H1 (cell line): ENCODE measurements at regions not wholly inside any gene's neighbourhood (a gene's known extent, or its start where the extent isn't known, plus 50 kb on each side); places are given as distances from the start of the nearest gene placed in this dataset.

Experiments used
- CTCF ChIA-PET: fragments of 300-600 bp; sonication (Branson Sonifier 250); formaldehyde crosslinking; loops from one replicate; lab custom pipeline; 2021; ENCODE audit not compliant: partially characterized antibody; lab: Charles Lee
- POLR2A ChIA-PET: fragments of 300-600 bp; sonication (Branson Sonifier 250); formaldehyde crosslinking; loops from one replicate; lab custom pipeline; 2021; ENCODE audit warnings: inconsistent platforms; ENCODE audit not compliant: partially characterized antibody; lab: Charles Lee
- DNase-seq, 2 experiments: peaks; one replicate each; pipeline versions ENCODE4 v3.0.0 to v3.0.0-alpha.2; 2010 to 2022; ENCODE audit warnings: low spot score in 2 of 2, low read depth in 1 of 2, mixed read lengths in 1 of 2
- FAIRE-seq: peaks from 2 replicates; lab custom pipeline; 2011; peaks lifted over from hg19 to GRCh38; lab: Jason Lieb, UNC
- H2AFZ ChIP-seq: 2 replicates; pipeline ENCODE4 v1.8.1; 2012; ENCODE audit warnings: low read length, inconsistent platforms
- H2AK5ac ChIP-seq: 2 replicates; pipeline ENCODE4 v1.6.1; 2013; ENCODE audit warnings: low read depth, low read length
- H2BK120ac ChIP-seq: replicated peaks from 2 replicates; pipeline ENCODE3; 2013; ENCODE audit warnings: low read depth, low read length, inconsistent platforms
- H2BK12ac ChIP-seq: 2 replicates; pipeline ENCODE4 v1.6.1; 2013; ENCODE audit warnings: low read depth, low read length
- H2BK15ac ChIP-seq: 2 replicates; pipeline ENCODE4 v1.6.1; 2013; ENCODE audit warnings: low read length
- H2BK20ac ChIP-seq: 2 replicates; pipeline ENCODE4 v1.6.1; 2013; ENCODE audit warnings: low read length
- H2BK5ac ChIP-seq: 2 replicates; pipeline ENCODE4 v1.6.1; 2013; ENCODE audit warnings: low read depth, low read length
- H3K14ac ChIP-seq: 2 replicates; pipeline ENCODE4 v1.6.1; 2013; ENCODE audit warnings: inconsistent platforms; ENCODE audit not compliant: insufficient read length
- H3K18ac ChIP-seq: 2 replicates; pipeline ENCODE4 v1.6.1; 2013; ENCODE audit warnings: low read length; ENCODE audit errors: extremely low read depth
- H3K23ac ChIP-seq: 2 replicates; pipeline ENCODE4 v1.6.1; 2013; ENCODE audit warnings: inconsistent platforms; ENCODE audit not compliant: insufficient read length
- H3K23me2 ChIP-seq: 2 replicates; pipeline ENCODE4 v1.6.1; 2013; ENCODE audit warnings: low read depth, low read length
- H3K27ac ChIP-seq: 2 replicates; pipeline ENCODE4 v1.6.1; 2011; ENCODE audit warnings: low read depth, low read length, inconsistent platforms
- H3K27me3 ChIP-seq, 4 experiments: replicated peaks in 1 of 4; 1 replicate in 1 of 4; 2 replicates in 3 of 4; pipeline versions ENCODE4 v1.6.1 to v1.8.1; 2011 to 2013; ENCODE audit warnings: low read length in 3 of 4, mild to moderate bottlenecking in 3 of 4, inconsistent platforms in 2 of 4, mixed read lengths in 2 of 4, moderate library complexity in 1 of 4; ENCODE audit not compliant: control insufficient read depth in 3 of 4, insufficient read depth in 3 of 4; ENCODE audit errors: extremely low read depth in 1 of 4
- H3K36me3 ChIP-seq, 4 experiments: 2 replicates each; pipeline versions ENCODE4 v1.6.1 to v1.8.1; 2011 to 2013; ENCODE audit warnings: mild to moderate bottlenecking in 4 of 4, low read length in 3 of 4, moderate library complexity in 2 of 4, control low read depth in 1 of 4, inconsistent platforms in 1 of 4; ENCODE audit not compliant: insufficient read depth in 4 of 4, control insufficient read depth in 2 of 4
- H3K4ac ChIP-seq: replicated peaks from 2 replicates; pipeline ENCODE3; 2013; ENCODE audit warnings: low read length, low read depth, mixed read lengths, inconsistent platforms; ENCODE audit not compliant: insufficient read length
- H3K4me1 ChIP-seq, 4 experiments: replicated peaks in 1 of 4; 1 replicate in 1 of 4; 2 replicates in 3 of 4; pipeline versions ENCODE4 v1.6.1 to v1.8.1; 2011 to 2013; ENCODE audit warnings: low read length in 3 of 4, inconsistent platforms in 2 of 4, mixed read lengths in 1 of 4; ENCODE audit not compliant: insufficient read depth in 4 of 4, control insufficient read depth in 3 of 4
- H3K4me2 ChIP-seq, 2 experiments: 2 replicates each; pipeline versions ENCODE4 v1.6.1 to v1.8.1; 2011 to 2013; ENCODE audit warnings: low read depth in 2 of 2, low read length in 2 of 2, control low read depth in 1 of 2, inconsistent platforms in 1 of 2, mild to moderate bottlenecking in 1 of 2; ENCODE audit not compliant: insufficient read depth in 1 of 2
- H3K4me3 ChIP-seq, 4 experiments: fragments of 200-600, 300-600 bp in 1 of 4; sonication (generic), shearing (Covaris generic), sonication (Bioruptor Twin) in 1 of 4; 2 replicates each; pipeline versions ENCODE4 v1.5.1 to v1.8.1; 2011 to 2016; ENCODE audit warnings: low read length in 4 of 4, low read depth in 3 of 4, control low read depth in 2 of 4, inconsistent platforms in 2 of 4, mild to moderate bottlenecking in 2 of 4, mixed read lengths in 1 of 4, moderate library complexity in 1 of 4; ENCODE audit not compliant: insufficient read depth in 2 of 4; ENCODE audit errors: extremely low read depth in 1 of 4
- H3K56ac ChIP-seq: replicated peaks from 2 replicates; pipeline ENCODE3; 2013; ENCODE audit warnings: low read depth, mild to moderate bottlenecking, mixed read lengths, low read length, inconsistent platforms; ENCODE audit not compliant: insufficient read length
- H3K79me1 ChIP-seq: 2 replicates; pipeline ENCODE4 v1.6.1; 2013; ENCODE audit warnings: low read depth, low read length, control low read depth
- H3K79me2 ChIP-seq, 2 experiments: 2 replicates each; pipeline versions ENCODE4 v1.6.1 to v1.8.1; 2012 to 2013; ENCODE audit warnings: low read length in 2 of 2, mild to moderate bottlenecking in 2 of 2, inconsistent platforms in 1 of 2; ENCODE audit not compliant: insufficient read depth in 2 of 2, control insufficient read depth in 1 of 2
- H3K9ac ChIP-seq, 4 experiments: replicated peaks in 1 of 4; 1 replicate in 1 of 4; 2 replicates in 3 of 4; pipeline versions ENCODE4 v1.6.1 to v1.8.1; 2011 to 2013; ENCODE audit warnings: low read depth in 3 of 4, low read length in 3 of 4, control low read depth in 2 of 4, mild to moderate bottlenecking in 2 of 4, moderate library complexity in 2 of 4, inconsistent platforms in 1 of 4; ENCODE audit errors: extremely low read depth in 1 of 4
- H3K9me3 ChIP-seq, 2 experiments: 2 replicates each; pipeline versions ENCODE4 v1.6.1 to v1.8.1; 2012 to 2013; ENCODE audit warnings: mild to moderate bottlenecking in 2 of 2, moderate library complexity in 2 of 2, control low read depth in 1 of 2, inconsistent platforms in 1 of 2, low read depth in 1 of 2, low read length in 1 of 2, mixed read lengths in 1 of 2; ENCODE audit not compliant: insufficient read depth in 2 of 2
- H4K20me1 ChIP-seq, 2 experiments: replicated peaks in 1 of 2; 2 replicates each; pipeline versions ENCODE3 to v1.8.1; 2011 to 2013; ENCODE audit warnings: inconsistent platforms in 2 of 2, low read length in 2 of 2, mild to moderate bottlenecking in 1 of 2; ENCODE audit not compliant: insufficient read depth in 2 of 2, control insufficient read depth in 1 of 2
- H4K5ac ChIP-seq: 2 replicates; pipeline ENCODE4 v1.6.1; 2013; ENCODE audit warnings: low read length, low read depth, mixed read lengths, inconsistent platforms; ENCODE audit not compliant: insufficient read length
- H4K8ac ChIP-seq: 2 replicates; pipeline ENCODE4 v1.8.0; 2013; ENCODE audit warnings: mild to moderate bottlenecking, moderate library complexity, low read length, inconsistent platforms; ENCODE audit not compliant: insufficient read depth; ENCODE audit errors: extremely low read depth
- H4K91ac ChIP-seq: replicated peaks from 2 replicates; pipeline ENCODE3; 2013; ENCODE audit warnings: low read length, mixed read lengths, inconsistent platforms; ENCODE audit not compliant: insufficient read length
- ASH2L ChIP-seq: fragments of 200-600, 300-600 bp; sonication (generic); IDR thresholded peaks from one replicate; pipeline ENCODE4 v1.7.1; 2017; ENCODE audit warnings: low read length
- ATF3 ChIP-seq: IDR thresholded peaks from 2 replicates; pipeline ENCODE4 v1.6.1; 2011; ENCODE audit warnings: low read depth, mild to moderate bottlenecking, low read length; ENCODE audit not compliant: insufficient read depth
- CHD1 ChIP-seq: IDR thresholded peaks from 2 replicates; pipeline ENCODE4 v1.6.1; 2012; ENCODE audit warnings: low read depth, low read length, improper control_type of control experiment
- EGR1 ChIP-seq: IDR thresholded peaks from 2 replicates; pipeline ENCODE4 v1.6.1; 2011; ENCODE audit warnings: low read depth, low read length, borderline replicate concordance
- FOSL1 ChIP-seq: IDR thresholded peaks from 2 replicates; pipeline ENCODE4 v1.6.1; 2011; ENCODE audit warnings: mild to moderate bottlenecking, low read depth, low read length, moderate library complexity; ENCODE audit not compliant: insufficient read depth
- GABPA ChIP-seq: IDR thresholded peaks from 2 replicates; pipeline ENCODE4 v1.6.1; 2011; ENCODE audit warnings: mild to moderate bottlenecking, low read length, moderate library complexity, borderline replicate concordance; ENCODE audit not compliant: insufficient read depth
- JUND ChIP-seq: IDR thresholded peaks from 2 replicates; pipeline ENCODE4 v1.6.1; 2011; ENCODE audit warnings: mild to moderate bottlenecking, improper control_type of control experiment, low read length
- PHF8 ChIP-seq: fragments of 200-600 bp; sonication (generic); conservative IDR thresholded peaks from 2 replicates; pipeline ENCODE4 v1.7.1; 2012; ENCODE audit warnings: low read depth, mild to moderate bottlenecking, inconsistent platforms, low read length, moderate library complexity
- POLR2AphosphoS5 ChIP-seq: IDR thresholded peaks from 2 replicates; pipeline ENCODE4 v1.6.1; 2011; ENCODE audit warnings: low read depth, low read length
- POU5F1 ChIP-seq: IDR thresholded peaks from 2 replicates; pipeline ENCODE4 v1.6.1; 2011; ENCODE audit warnings: low read depth, mild to moderate bottlenecking, low read length, moderate library complexity
- RBBP5 ChIP-seq: IDR thresholded peaks from 2 replicates; pipeline ENCODE4 v1.7.1; 2012; ENCODE audit warnings: low read depth, mild to moderate bottlenecking, inconsistent platforms, low read length, moderate library complexity, borderline replicate concordance
- TAF1 ChIP-seq: IDR thresholded peaks from 2 replicates; pipeline ENCODE4 v1.6.1; 2011; ENCODE audit warnings: mild to moderate bottlenecking, low read depth, low read length
- TBP ChIP-seq: IDR thresholded peaks from 2 replicates; pipeline ENCODE4 v1.6.1; 2011; ENCODE audit warnings: low read depth, low read length, improper control_type of control experiment
- TEAD4 ChIP-seq: IDR thresholded peaks from 2 replicates; pipeline ENCODE4 v1.6.1; 2012; ENCODE audit warnings: low read depth, low read length, inconsistent platforms, mixed read lengths
- ZNF274 ChIP-seq: IDR thresholded peaks from 2 replicates; pipeline ENCODE4 v1.7.0; 2012; ENCODE audit warnings: low read length, borderline replicate concordance; ENCODE audit errors: extremely low read depth
- TF ChIP-seq, protein P1 (sequence below): IDR thresholded peaks from 2 replicates; pipeline ENCODE4 v1.6.1; 2012; ENCODE audit warnings: inconsistent platforms

- no peak overlapping the region for H3K18ac ChIP-seq
- CTCF ChIA-PET: no interaction called here
- no peaks in the 10 kb centered on the region for H3K79me1 ChIP-seq
- no peak overlapping the region for H3K27ac ChIP-seq
- no peaks in the 10 kb centered on the region for H4K20me1 ChIP-seq
- H3K4me3 ChIP-seq: no peak overlapping the region
- FAIRE-seq: no peak
- TF ChIP-seq POU5F1 (no peak), POLR2AphosphoS5 (no peak), ZNF274 (no peak), TEAD4 (no peak), FOSL1 (no peak), GABPA (no peak), TBP (no peak), CHD1 (no peak), ATF3 (no peak), EGR1 (no peak), JUND (no peak), RBBP5 (no peak), TAF1 (no peak), PHF8 (no peak), ASH2L (no peak)
- TF ChIP-seq, protein P1, sequence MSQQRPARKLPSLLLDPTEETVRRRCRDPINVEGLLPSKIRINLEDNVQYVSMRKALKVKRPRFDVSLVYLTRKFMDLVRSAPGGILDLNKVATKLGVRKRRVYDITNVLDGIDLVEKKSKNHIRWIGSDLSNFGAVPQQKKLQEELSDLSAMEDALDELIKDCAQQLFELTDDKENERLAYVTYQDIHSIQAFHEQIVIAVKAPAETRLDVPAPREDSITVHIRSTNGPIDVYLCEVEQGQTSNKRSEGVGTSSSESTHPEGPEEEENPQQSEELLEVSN: no peak
- TF ChIP-seq, all 59 proteins: peak for 0
- no peak overlapping the region for H3K14ac ChIP-seq
- no peak overlapping the region for H3K9ac ChIP-seq
- H3K27me3 ChIP-seq: no peaks in the 10 kb centered on the region
- DNase-seq: no peak
- H2BK12ac ChIP-seq: no peak overlapping the region
- no peak overlapping the region for H2AK5ac ChIP-seq
- no peak overlapping the region for H3K56ac ChIP-seq
- no peaks in the 10 kb centered on the region for H3K36me3 ChIP-seq
- no peak overlapping the region for H2BK120ac ChIP-seq
- no peak overlapping the region for H2BK15ac ChIP-seq
- H2BK20ac ChIP-seq: no peak overlapping the region
- no peak overlapping the region for H4K91ac ChIP-seq
- H2BK5ac ChIP-seq: no peak overlapping the region
- no peak overlapping the region for H3K4ac ChIP-seq
- H3K23ac ChIP-seq: no peak overlapping the region
- H3K79me2 ChIP-seq: no peaks in the 10 kb centered on the region
- H3K4me2 ChIP-seq: no peak overlapping the region
- POLR2A ChIA-PET: no interaction called here
- no peak overlapping the region for H4K8ac ChIP-seq
- no peak overlapping the region for H4K5ac ChIP-seq
- H3K23me2 ChIP-seq: no peaks in the 10 kb centered on the region
- no peaks in the 10 kb centered on the region for H3K4me1 ChIP-seq
- H3K9me3 ChIP-seq: no peaks in the 10 kb centered on the region
- no peak overlapping the region for H2AFZ ChIP-seq
Observed at GRCh38 chr4:106579236-106579635, 210.7 kb upstream of the GIMD1 start.
